HepG2 (cell line): ENCODE measurements at regions not wholly inside any gene's neighbourhood (a gene's known extent, or its start where the extent isn't known, plus 50 kb on each side); places are given as distances from the start of the nearest gene placed in this dataset.
A peak's percentile ranks its signal among the peaks of the same experiment; 100 is the strongest.

ENCODE experiments used
- ATAC-seq: fragments of 200-7000 bp; cut with Tn5 transposase; 3 replicates; pipeline ENCODE4 v1.9.1; 2020; ENCODE audit warnings: mild to moderate bottlenecking, moderate library complexity
- BruUV-seq: library from RNA; stranded (reverse); fragments of 400-500 nt; replicated peaks from 2 replicates; lab custom pipeline; 2021; lab: Mats Ljungman, UMichigan
- CTCF ChIA-PET: fragments of 300-600 bp; formaldehyde crosslinking; extraction: SDS; loops from one replicate; lab custom pipeline; 2021; ENCODE audit warnings: low total read pairs, inconsistent platforms, low intra/inter-chr PET ratio; lab: Yijun Ruan, JAX
- POLR2A ChIA-PET: fragments of 350-600 bp; sonication (Branson Sonifier 250); formaldehyde crosslinking; loops from one replicate; lab custom pipeline; 2020; ENCODE audit warnings: antibody characterized with exemption, inconsistent platforms; lab: Yijun Ruan, JAX
- DNase-seq: peaks from one replicate; pipeline ENCODE4 v3.0.0-alpha.2; 2015; ENCODE audit warnings: low spot score
- FAIRE-seq: peaks from 3 replicates; lab custom pipeline; 2011; peaks lifted over from hg19 to GRCh38; lab: Jason Lieb, UNC
- H2AFZ ChIP-seq: one replicate; pipeline ENCODE4 v1.6.1; 2011; ENCODE audit warnings: low read length, inconsistent platforms
- H3K27ac ChIP-seq: fragments of 300-600 bp; 3 replicates; pipeline ENCODE4 v1.8.0; 2011; ENCODE audit warnings: mixed run types, mild to moderate bottlenecking, mixed read lengths, low read length, inconsistent platforms; ENCODE audit not compliant: insufficient read depth; ENCODE audit errors: extremely low read length
- H3K27me3 ChIP-seq, 2 experiments: fragments of 200-600 bp in 1 of 2; 2 replicates in 1 of 2; 3 replicates in 1 of 2; pipeline versions ENCODE4 v1.6.0 to v1.8.0; 2011; ENCODE audit warnings: low read length in 2 of 2, mild to moderate bottlenecking in 2 of 2, moderate library complexity in 2 of 2, inconsistent platforms in 1 of 2; ENCODE audit not compliant: insufficient read depth in 2 of 2, control insufficient read depth in 1 of 2
- H3K36me3 ChIP-seq, 2 experiments: fragments of 200-600 bp in 1 of 2; replicated peaks in 1 of 2; 2 replicates in 1 of 2; 3 replicates in 1 of 2; pipeline versions ENCODE4 v1.5.1 to v1.8.0; 2011; ENCODE audit warnings: low read length in 2 of 2, inconsistent platforms in 1 of 2; ENCODE audit not compliant: insufficient read depth in 2 of 2, control insufficient read depth in 1 of 2
- H3K4me1 ChIP-seq: 2 replicates; pipeline ENCODE4 v1.5.1; 2012; ENCODE audit warnings: low read length, inconsistent platforms; ENCODE audit not compliant: insufficient read depth
- H3K4me2 ChIP-seq: 2 replicates; pipeline ENCODE4 v1.6.0; 2011; ENCODE audit warnings: low read depth, low read length, inconsistent platforms
- H3K4me3 ChIP-seq, 3 experiments: fragments of 200-600 bp in 1 of 3; sonication (generic), shearing (Covaris generic) in 1 of 3; replicated peaks in 1 of 3; 2 replicates each; pipeline ENCODE4 v1.5.1; 2011 to 2016; ENCODE audit warnings: low read length in 3 of 3, inconsistent platforms in 2 of 3, low read depth in 2 of 3, mild to moderate bottlenecking in 2 of 3, control low read depth in 1 of 3, mixed read lengths in 1 of 3; ENCODE audit not compliant: insufficient read depth in 1 of 3
- H3K79me2 ChIP-seq: one replicate; pipeline ENCODE4 v1.6.1; 2011; ENCODE audit warnings: low read length, inconsistent platforms; ENCODE audit not compliant: insufficient read depth
- H3K9ac ChIP-seq: 2 replicates; pipeline ENCODE4 v1.6.0; 2011; ENCODE audit warnings: mild to moderate bottlenecking, low read depth, low read length, inconsistent platforms; ENCODE audit not compliant: insufficient read depth
- H3K9me3 ChIP-seq: 2 replicates; pipeline ENCODE4 v1.5.1; 2012; ENCODE audit warnings: mild to moderate bottlenecking, low read length
- H4K20me1 ChIP-seq: 2 replicates; pipeline ENCODE4 v1.6.0; 2011; ENCODE audit warnings: inconsistent platforms, mild to moderate bottlenecking, low read length, moderate library complexity; ENCODE audit not compliant: insufficient read depth
- ARID2 ChIP-seq: sonication (generic); formaldehyde crosslinking; IDR thresholded peaks from 2 replicates; pipeline ENCODE4 v1.8.1; 2022; ENCODE audit warnings: mild to moderate bottlenecking, missing genetic modification reagents, borderline replicate concordance
- CAMTA2 ChIP-seq: sonication (generic); formaldehyde crosslinking; IDR thresholded peaks from 2 replicates; pipeline ENCODE4 v1.4.0; 2020; ENCODE audit warnings: mild to moderate bottlenecking, missing genetic modification reagents, borderline replicate concordance
- ELF4 ChIP-seq: sonication (generic); formaldehyde crosslinking; IDR thresholded peaks from 2 replicates; pipeline ENCODE4 v1.5.0; 2020; ENCODE audit warnings: missing genetic modification reagents, mild to moderate bottlenecking, moderate library complexity, borderline replicate concordance
- KDM1A ChIP-seq: IDR thresholded peaks from 2 replicates; pipeline ENCODE4 v1.6.1; 2016; ENCODE audit warnings: missing compliant biosample characterization
- MED13 ChIP-seq: sonication (generic); formaldehyde crosslinking; IDR thresholded peaks from 2 replicates; pipeline ENCODE4 v1.5.0; 2020; ENCODE audit warnings: missing genetic modification reagents
- PRPF4 ChIP-seq: fragments of 200-400 bp; formaldehyde crosslinking; IDR thresholded peaks from 2 replicates; pipeline ENCODE4 v1.6.1; 2016; ENCODE audit warnings: low read length, low read depth; ENCODE audit not compliant: poor library complexity, severe bottlenecking
- RARA ChIP-seq: IDR thresholded peaks from 2 replicates; pipeline ENCODE4 v1.6.1; 2016; ENCODE audit warnings: missing genetic modification reagents, missing compliant biosample characterization
- SALL2 ChIP-seq: sonication (generic); formaldehyde crosslinking; IDR thresholded peaks from 2 replicates; pipeline ENCODE4 v1.8.1; 2023; ENCODE audit warnings: mild to moderate bottlenecking, missing genetic modification reagents, inconsistent platforms
- SMAD1 ChIP-seq: sonication (generic); formaldehyde crosslinking; IDR thresholded peaks from 2 replicates; pipeline ENCODE4 v1.4.0; 2020; ENCODE audit warnings: missing genetic modification reagents, low read depth, mild to moderate bottlenecking, borderline replicate concordance
- SUZ12 ChIP-seq: fragments of 150-350 bp; IDR thresholded peaks from 2 replicates; pipeline ENCODE4 v1.6.1; 2014; ENCODE audit warnings: low read depth, low read length
- ZBTB39 ChIP-seq: sonication (generic); formaldehyde crosslinking; IDR thresholded peaks from 2 replicates; pipeline ENCODE4 v1.5.0; 2020; ENCODE audit warnings: missing genetic modification reagents
- ZFP91 ChIP-seq: sonication (generic); formaldehyde crosslinking; IDR thresholded peaks from 2 replicates; pipeline ENCODE4 v1.9.0; 2022; ENCODE audit warnings: missing genetic modification reagents, mild to moderate bottlenecking, borderline replicate concordance
- ZMYM2 ChIP-seq: sonication (generic); formaldehyde crosslinking; IDR thresholded peaks from 2 replicates; pipeline ENCODE4 v1.8.0; 2022; ENCODE audit warnings: mild to moderate bottlenecking, missing genetic modification reagents
- ZMYM4 ChIP-seq: sonication (generic); formaldehyde crosslinking; IDR thresholded peaks from 2 replicates; pipeline ENCODE4 v1.8.1; 2023; ENCODE audit warnings: mild to moderate bottlenecking, missing genetic modification reagents
- ZNF501 ChIP-seq: sonication (generic); formaldehyde crosslinking; IDR thresholded peaks from 2 replicates; pipeline ENCODE4 v1.5.1; 2020; ENCODE audit warnings: mild to moderate bottlenecking, moderate library complexity, missing genetic modification reagents
- ZNF598 ChIP-seq: sonication (generic); formaldehyde crosslinking; IDR thresholded peaks from 2 replicates; pipeline ENCODE4 v1.5.1; 2020; ENCODE audit warnings: mild to moderate bottlenecking, missing genetic modification reagents, borderline replicate concordance
- ZNF609 ChIP-seq: sonication (generic); formaldehyde crosslinking; IDR thresholded peaks from 2 replicates; pipeline ENCODE4 v1.4.0; 2020; ENCODE audit warnings: mild to moderate bottlenecking, missing genetic modification reagents, borderline replicate concordance
- WGBS: methylation state at CpG from one replicate; pipeline ENCODE4 v1.1.6; 2017; ENCODE audit warnings: low lambda C conversion rate; 5-methylcytosine and 5-hydroxymethylcytosine counted together
- in situ Hi-C: cut with HindIII; loops from 2 replicates; pipeline ENCODE4 v1.10.0; 2017; ENCODE audit warnings: low pct_unique_long_range_greater_than_20kb; ENCODE audit not compliant: extremely low pct_ligation_motif_present
- intact Hi-C: fragments of 100-400 bp; cut with micrococcal nuclease; formaldehyde crosslinking; loops from one replicate; pipeline ENCODE4 v1.10.0; 2022; ENCODE audit not compliant: unreplicated experiment

GRCh38 chr15:53447053-53447574, 312.3 kb downstream of the WDR72 start:
- Histone ChIP-seq H3K4me3 (no peak overlapping the region), H3K9ac (no peak overlapping the region), H4K20me1 (no peaks in the 10 kb centered on the region), H3K4me1 (peaks cover 87% of the 10 kb centered on the region), H3K27ac (peak overlapping the region; percentile 54), H3K79me2 (no peaks in the 10 kb centered on the region), H3K36me3 (no peaks in the 10 kb centered on the region), H3K27me3 (no peaks in the 10 kb centered on the region), H2AFZ (peak overlapping the region; percentile 82), H3K4me2 (no peak overlapping the region), H3K9me3 (no peaks in the 10 kb centered on the region)
- FAIRE-seq = peak; percentile 52
- WGBS = 55% methylated on average over 2 of the region's 2 CpGs
- DNase-seq = peak; percentile 55
- POLR2A ChIA-PET = interaction anchor here (1.3 kb wide), 2 partner anchors 33 to 414 kb away, joined by 3 read pairs; no protein-coding TSS in a partner anchor
- CTCF ChIA-PET = no interaction called here
- BruUV-seq = no TSS peak
- ATAC-seq = peak; percentile 49; the same call in 2 of the 3 replicates
- intact Hi-C loops = no loop called here
- in situ Hi-C loops = no loop called here
- peak; percentile 33; the same call in 1 of the 2 replicates for TF ChIP-seq RARA (CRISPR knock-in tag)
- TF ChIP-seq ZBTB39 (CRISPR knock-in tag) = no peak
- TF ChIP-seq ZMYM2 (CRISPR knock-in tag) = no peak
- no peak for TF ChIP-seq SALL2
- TF ChIP-seq KDM1A (CRISPR knock-in tag) = no peak
- no peak for TF ChIP-seq CAMTA2
- no peak for TF ChIP-seq SMAD1 (CRISPR knock-in tag)
- TF ChIP-seq SUZ12 = no peak
- TF ChIP-seq ZNF501 (CRISPR knock-in tag) = no peak
- no peak for TF ChIP-seq ELF4
- TF ChIP-seq MED13 = peak; percentile 45; the same call in 1 of the 2 replicates
- peak; percentile 14; the same call in 1 of the 2 replicates for TF ChIP-seq ZMYM4 (CRISPR knock-in tag)
- TF ChIP-seq ZFP91 (CRISPR knock-in tag) = no peak
- no peak for TF ChIP-seq ARID2
- no peak for TF ChIP-seq PRPF4
- TF ChIP-seq ZNF609 (CRISPR knock-in tag) = 0 out of 2 replicates have a peak, but pooled peaks have one; percentile 15
- no peak for TF ChIP-seq ZNF598 (CRISPR knock-in tag)
